Posterior cingulate gyrus (tissue), 11 donors: ENCODE measurements at regions not wholly inside any gene's neighbourhood (a gene's known extent, or its start where the extent isn't known, plus 50 kb on each side); places are given as distances from the start of the nearest gene placed in this dataset.
"Not testable (repeated sequence)": the region's sequence is repeated elsewhere in the genome, so short reads cannot be mapped to it uniquely, and the experiment has no call there.

Source experiments
- DNase-seq, 10 donors: peaks; one replicate each; pipeline versions ENCODE4 v3.0.0 to v3.0.0-alpha.2; 2020 to 2021; ENCODE audit warnings: mixed read lengths in 3 of 10
- intact Hi-C: fragments of 100-400 bp; cut with DNase I; formaldehyde crosslinking; loops from one replicate; pipeline ENCODE4 v1.15.1; 2023

- DNase-seq: no peak
- intact Hi-C loops: no loop called here
Measured at GRCh38 chr3:194025951-194026350, 110.0 kb upstream of the HES1 start.

- intact Hi-C loops: no loop called here
- DNase-seq: no peak
Measured at GRCh38 chr3:194028434-194029004, 107.4 kb upstream of the HES1 start.

- intact Hi-C loops: no loop called here
- no peak for DNase-seq
Measured at GRCh38 chr3:194029846-194030245, 106.1 kb upstream of the HES1 start.

GRCh38 chr3:194030372-194030771 is 105.6 kb upstream of the HES1 start:
- intact Hi-C loops: no loop called here
- no peak for DNase-seq

GRCh38 chr3:194031349-194031748 is 104.6 kb upstream of the HES1 start:
- DNase-seq: no peak
- intact Hi-C loops: no loop called here

GRCh38 chr3:194031867-194032635 is 103.9 kb upstream of the HES1 start:
- intact Hi-C loops: no loop called here
- no peak for DNase-seq

GRCh38 chr3:194032828-194033435 is 103.0 kb upstream of the HES1 start:
- intact Hi-C loops: no loop called here
- DNase-seq: no peak

GRCh38 chr3:194034346-194035336 is 101.3 kb upstream of the HES1 start:
- intact Hi-C loops: no loop called here
- no peak for DNase-seq

GRCh38 chr3:194035406-194036138 is 100.4 kb upstream of the HES1 start:
- no peak for DNase-seq
- intact Hi-C loops: no loop called here

- intact Hi-C loops: no loop called here
- DNase-seq: no peak
Measured at GRCh38 chr3:194036842-194037241, 99.1 kb upstream of the HES1 start.

GRCh38 chr3:194038346-194038745 is 97.6 kb upstream of the HES1 start:
- intact Hi-C loops: not testable (repeated sequence)

GRCh38 chr3:194038960-194039359 is 97.0 kb upstream of the HES1 start:
- intact Hi-C loops: no loop called here
- no peak for DNase-seq

More at GRCh38 chr3:194038346-194038745, 97.6 kb upstream of the HES1 start:
- not testable (repeated sequence) for DNase-seq

- intact Hi-C loops: no loop called here
- DNase-seq: no peak
Measured at GRCh38 chr3:194040516-194041273, 95.3 kb upstream of the HES1 start.

- DNase-seq: no peak
- intact Hi-C loops: no loop called here
Measured at GRCh38 chr3:194042927-194043326, 93.0 kb upstream of the HES1 start.

- intact Hi-C loops: no loop called here
- no peak for DNase-seq
Measured at GRCh38 chr3:194043516-194043915, 92.4 kb upstream of the HES1 start.

GRCh38 chr3:194045289-194045688 is 90.7 kb upstream of the HES1 start:
- no peak for DNase-seq
- intact Hi-C loops: no loop called here

GRCh38 chr3:194045919-194046318 is 90.0 kb upstream of the HES1 start:
- intact Hi-C loops: no loop called here
- DNase-seq: no peak

GRCh38 chr3:194046531-194046930 is 89.4 kb upstream of the HES1 start:
- intact Hi-C loops: no loop called here
- DNase-seq: no peak

GRCh38 chr3:194046995-194047645 is 88.8 kb upstream of the HES1 start:
- intact Hi-C loops: no loop called here
- peak; percentile 34 to 94 (median 60) for DNase-seq
